ENCODE measurements at regions not wholly inside any gene's neighbourhood (a gene's known extent, or its start where the extent isn't known, plus 50 kb on each side); places are given as distances from the start of the nearest gene placed in this dataset.

- no peak for DNase-seq
Measured at GRCh38 chr4:153034681-153035080, 98.6 kb downstream of the FHDC1 start.

- no peak for DNase-seq
Measured at GRCh38 chr4:153036931-153037482, 100.9 kb downstream of the FHDC1 start.

- no peak for DNase-seq
Measured at GRCh38 chr4:153038623-153039311, 102.6 kb downstream of the FHDC1 start.

GRCh38 chr4:153039542-153040185 is 103.5 kb downstream of the FHDC1 start:
- no peak for DNase-seq

- no peak for DNase-seq
Measured at GRCh38 chr4:153040677-153041076, 104.6 kb downstream of the FHDC1 start.

GRCh38 chr4:153044036-153044435 is 107.9 kb downstream of the FHDC1 start:
- no peak for DNase-seq

- DNase-seq = no peak
Measured at GRCh38 chr4:153045111-153045982, 109.2 kb downstream of the FHDC1 start.

GRCh38 chr4:153058671-153059060 is 122.5 kb downstream of the FHDC1 start:
- no peak for DNase-seq

- no peak for DNase-seq
Measured at GRCh38 chr4:153060196-153060595, 124.1 kb downstream of the FHDC1 start.

GRCh38 chr4:153061971-153062370 is 125.8 kb downstream of the FHDC1 start:
- no peak for DNase-seq

- no peak for DNase-seq
Measured at GRCh38 chr4:153062652-153063168, 126.6 kb downstream of the FHDC1 start.

GRCh38 chr4:153063490-153063889 is 127.4 kb downstream of the FHDC1 start:
- DNase-seq = no peak

- DNase-seq = peak; percentile 77
Measured at GRCh38 chr4:153064571-153064970, 128.4 kb downstream of the FHDC1 start.

GRCh38 chr4:153065276-153065675 is 129.2 kb downstream of the FHDC1 start:
- no peak for DNase-seq

- DNase-seq = peak; percentile 63
Measured at GRCh38 chr4:153067376-153067775, 131.3 kb downstream of the FHDC1 start.

GRCh38 chr4:153068751-153069150 is 132.6 kb downstream of the FHDC1 start:
- no peak for DNase-seq

- no peak for DNase-seq
Measured at GRCh38 chr4:153071958-153072598, 132.2 kb upstream of the TRIM2 start.

- no peak for DNase-seq
Measured at GRCh38 chr4:153072661-153073060, 131.6 kb upstream of the TRIM2 start.

GRCh38 chr4:153074486-153074885 is 129.8 kb upstream of the TRIM2 start:
- DNase-seq = no peak

- DNase-seq = no peak
Measured at GRCh38 chr4:153074936-153075630, 129.2 kb upstream of the TRIM2 start.

GRCh38 chr4:153075836-153076518 is 128.3 kb upstream of the TRIM2 start:
- DNase-seq = peak; percentile 74
